Keratinocyte (primary cell): ENCODE measurements at regions not wholly inside any gene's neighbourhood (a gene's known extent, or its start where the extent isn't known, plus 50 kb on each side); places are given as distances from the start of the nearest gene placed in this dataset.
"Not testable (repeated sequence)": the region's sequence is repeated elsewhere in the genome, so short reads cannot be mapped to it uniquely, and the experiment has no call there.

Experiments used
- DNase-seq: peaks from one replicate; pipeline ENCODE4 v3.0.0-alpha.2; 2011; ENCODE audit warnings: low read depth, missing footprints, low spot score
- FAIRE-seq: peaks from 2 replicates; lab custom pipeline; 2011; peaks lifted over from hg19 to GRCh38; lab: Jason Lieb, UNC
- H2AFZ ChIP-seq: 2 replicates; pipeline ENCODE4 v1.6.0; 2012; ENCODE audit warnings: low read length, control low read depth, inconsistent platforms; ENCODE audit not compliant: control insufficient read depth
- H3K27ac ChIP-seq: 2 replicates; pipeline ENCODE4 v1.5.1; 2011; ENCODE audit warnings: low read length; ENCODE audit not compliant: control insufficient read depth, insufficient read depth
- H3K27me3 ChIP-seq: 3 replicates; pipeline ENCODE4 v1.6.0; 2011; ENCODE audit warnings: low read length; ENCODE audit not compliant: control insufficient read depth, insufficient read depth; ENCODE audit errors: extremely low read depth
- H3K36me3 ChIP-seq, 2 experiments: 2 replicates in 1 of 2; 3 replicates in 1 of 2; pipeline ENCODE4 v1.5.1; 2011; ENCODE audit warnings: low read length in 2 of 2, mild to moderate bottlenecking in 1 of 2; ENCODE audit not compliant: control insufficient read depth in 2 of 2, insufficient read depth in 2 of 2; ENCODE audit errors: extremely low read depth in 1 of 2
- H3K4me1 ChIP-seq: 3 replicates; pipeline ENCODE4 v1.5.1; 2011; ENCODE audit warnings: low read length; ENCODE audit not compliant: control insufficient read depth, insufficient read depth; ENCODE audit errors: extremely low read depth
- H3K4me2 ChIP-seq: 3 replicates; pipeline ENCODE4 v1.6.0; 2011; ENCODE audit warnings: low read depth, low read length; ENCODE audit not compliant: control insufficient read depth, insufficient read depth; ENCODE audit errors: extremely low read depth
- H3K4me3 ChIP-seq, 3 experiments: fragments of 200-600 bp in 1 of 3; sonication (generic) in 1 of 3; 2 replicates in 2 of 3; 3 replicates in 1 of 3; pipeline ENCODE4 v1.5.1; 2011 to 2016; ENCODE audit warnings: low read length in 3 of 3, mild to moderate bottlenecking in 3 of 3, control low read depth in 2 of 3, inconsistent platforms in 1 of 3, low read depth in 1 of 3, mixed read lengths in 1 of 3, mixed run types in 1 of 3, moderate library complexity in 1 of 3; ENCODE audit not compliant: control insufficient read depth in 2 of 3, insufficient read depth in 2 of 3; ENCODE audit errors: extremely low read depth in 1 of 3
- H3K79me2 ChIP-seq: 2 replicates; pipeline ENCODE4 v1.6.0; 2012; ENCODE audit warnings: low read length; ENCODE audit not compliant: control insufficient read depth, insufficient read depth
- H3K9ac ChIP-seq: 3 replicates; pipeline ENCODE4 v1.6.0; 2011; ENCODE audit warnings: low read length; ENCODE audit not compliant: control insufficient read depth, insufficient read depth; ENCODE audit errors: extremely low read depth
- H3K9me1 ChIP-seq: 3 replicates; pipeline ENCODE4 v1.6.0; 2011; ENCODE audit warnings: low read length; ENCODE audit not compliant: control insufficient read depth, insufficient read depth; ENCODE audit errors: extremely low read depth
- H3K9me3 ChIP-seq: 2 replicates; pipeline ENCODE4 v1.5.1; 2012; ENCODE audit warnings: low read depth, low read length; ENCODE audit not compliant: control insufficient read depth
- H4K20me1 ChIP-seq: 3 replicates; pipeline ENCODE4 v1.6.0; 2011; ENCODE audit warnings: low read length; ENCODE audit not compliant: control insufficient read depth, insufficient read depth; ENCODE audit errors: extremely low read depth
- EZH2 ChIP-seq: IDR thresholded peaks from one replicate; pipeline ENCODE4 v1.6.1; 2012; ENCODE audit warnings: inconsistent platforms, mild to moderate bottlenecking, low read length, moderate library complexity
- dilution Hi-C: fragments of 300-500 bp; cut with MboI; formaldehyde crosslinking; loops from one replicate; pipeline ENCODE4 v1.7.0; 2020; ENCODE audit warnings: low sequenced_read_pairs; ENCODE audit not compliant: extremely low pct_ligation_motif_present
- TF ChIP-seq, protein P1 (sequence below), 3 experiments: IDR thresholded peaks in 1 of 3; conservative IDR thresholded peaks in 1 of 3; optimal IDR thresholded peaks in 1 of 3; 2 replicates in 2 of 3; 3 replicates in 1 of 3; pipeline versions ENCODE3 to v1.5.1; 2011; ENCODE audit warnings: low read length in 3 of 3, mild to moderate bottlenecking in 3 of 3, moderate library complexity in 2 of 3, control low read depth in 1 of 3, inconsistent platforms in 1 of 3; ENCODE audit not compliant: insufficient read depth in 2 of 3; ENCODE audit errors: extremely low read depth in 1 of 3

DNA sequence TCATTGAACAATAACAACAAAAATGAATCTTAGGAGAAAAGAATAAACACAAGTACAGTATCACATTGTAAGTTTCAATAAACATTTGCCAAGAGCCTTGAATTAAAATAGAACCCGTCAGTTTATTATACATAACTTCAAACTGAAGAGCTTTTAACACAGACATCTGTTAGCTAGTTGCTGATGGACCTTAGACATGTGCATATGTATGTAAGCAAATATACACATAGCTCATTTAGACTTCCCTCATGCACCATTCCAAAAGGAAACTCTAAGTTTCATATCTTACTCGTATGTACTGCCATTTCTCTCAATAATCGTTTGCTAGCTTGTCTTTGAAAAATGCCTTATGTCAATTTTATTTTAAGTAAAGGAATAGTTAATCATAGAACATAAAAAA is 235.0 kb downstream of the TENT5A start:
- no peak overlapping the region for H3K27ac ChIP-seq
- DNase-seq = no peak
- no peak overlapping the region for H2AFZ ChIP-seq
- H4K20me1 ChIP-seq = no peaks in the 10 kb centered on the region
- no peak overlapping the region for H3K4me2 ChIP-seq
- no peak for TF ChIP-seq EZH2
- TF ChIP-seq, protein P1, sequence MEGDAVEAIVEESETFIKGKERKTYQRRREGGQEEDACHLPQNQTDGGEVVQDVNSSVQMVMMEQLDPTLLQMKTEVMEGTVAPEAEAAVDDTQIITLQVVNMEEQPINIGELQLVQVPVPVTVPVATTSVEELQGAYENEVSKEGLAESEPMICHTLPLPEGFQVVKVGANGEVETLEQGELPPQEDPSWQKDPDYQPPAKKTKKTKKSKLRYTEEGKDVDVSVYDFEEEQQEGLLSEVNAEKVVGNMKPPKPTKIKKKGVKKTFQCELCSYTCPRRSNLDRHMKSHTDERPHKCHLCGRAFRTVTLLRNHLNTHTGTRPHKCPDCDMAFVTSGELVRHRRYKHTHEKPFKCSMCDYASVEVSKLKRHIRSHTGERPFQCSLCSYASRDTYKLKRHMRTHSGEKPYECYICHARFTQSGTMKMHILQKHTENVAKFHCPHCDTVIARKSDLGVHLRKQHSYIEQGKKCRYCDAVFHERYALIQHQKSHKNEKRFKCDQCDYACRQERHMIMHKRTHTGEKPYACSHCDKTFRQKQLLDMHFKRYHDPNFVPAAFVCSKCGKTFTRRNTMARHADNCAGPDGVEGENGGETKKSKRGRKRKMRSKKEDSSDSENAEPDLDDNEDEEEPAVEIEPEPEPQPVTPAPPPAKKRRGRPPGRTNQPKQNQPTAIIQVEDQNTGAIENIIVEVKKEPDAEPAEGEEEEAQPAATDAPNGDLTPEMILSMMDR (optimal IDR thresholded peaks at IDR 0.05 in 1 of 3, IDR thresholded peaks at IDR 0.05 in 1 of 3, conservative IDR thresholded peaks at IDR 0.05 in 1 of 3; ENCODE audit: extremely low read depth in 1 of 3, insufficient read depth in 2 of 3, low read length in 3 of 3) = no peak
- no peaks in the 10 kb centered on the region for H3K79me2 ChIP-seq
- no peak overlapping the region for H3K9ac ChIP-seq
- H3K4me3 ChIP-seq = no peak overlapping the region
- FAIRE-seq = no peak
- H3K9me1 ChIP-seq = no peaks in the 10 kb centered on the region
- H3K9me3 ChIP-seq = no peaks in the 10 kb centered on the region
- no peaks in the 10 kb centered on the region for H3K36me3 ChIP-seq
- dilution Hi-C loops = no loop called here
- no peaks in the 10 kb centered on the region for H3K27me3 ChIP-seq
- no peaks in the 10 kb centered on the region for H3K4me1 ChIP-seq

DNA sequence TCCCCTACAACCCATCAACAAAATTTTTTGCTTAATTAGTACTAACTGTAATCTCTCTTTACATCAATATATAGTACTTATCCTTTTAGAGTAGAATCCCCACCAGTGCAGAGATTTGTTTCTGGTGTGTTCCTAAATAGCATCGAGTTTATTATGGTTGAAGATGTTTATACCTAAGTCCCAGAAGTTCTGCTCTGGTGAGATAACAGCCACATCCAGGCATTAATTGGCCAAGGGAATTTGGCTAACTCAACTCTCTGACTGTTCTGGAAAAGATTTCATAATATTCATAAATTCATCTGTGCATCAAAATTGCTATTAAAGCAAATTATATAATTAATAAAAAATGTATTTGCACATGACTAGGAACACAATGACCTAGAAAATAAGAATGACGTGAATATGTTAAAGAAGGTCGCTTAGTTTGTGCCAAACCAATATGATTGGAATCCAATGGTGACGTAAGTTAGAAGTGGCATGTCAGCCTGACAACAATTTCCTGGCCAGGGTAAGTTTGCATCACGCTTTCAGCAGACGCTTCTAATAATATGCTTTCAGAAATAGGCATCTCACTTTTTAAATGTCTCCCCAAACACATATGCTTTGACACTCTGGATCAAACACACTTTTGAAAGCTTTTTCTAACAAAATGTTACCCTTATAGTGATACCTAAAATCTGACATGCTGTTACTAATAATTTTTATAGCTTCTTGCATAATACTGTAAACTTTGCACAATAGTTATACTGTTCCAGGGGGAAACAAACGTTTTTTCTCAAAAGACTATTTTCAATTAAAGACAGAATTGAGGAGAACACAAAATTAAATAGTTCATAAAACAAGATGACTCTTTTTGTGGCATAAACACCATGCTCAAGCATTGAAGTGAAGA is 236.7 kb downstream of the TENT5A start:
- Histone ChIP-seq H2AFZ (no peak overlapping the region), H3K4me3 (no peak overlapping the region), H3K36me3 (no peaks in the 10 kb centered on the region), H3K27me3 (no peaks in the 10 kb centered on the region), H3K9ac (no peak overlapping the region), H3K9me1 (no peaks in the 10 kb centered on the region), H3K79me2 (no peaks in the 10 kb centered on the region), H3K9me3 (no peaks in the 10 kb centered on the region), H3K4me1 (no peaks in the 10 kb centered on the region), H3K27ac (no peak overlapping the region), H4K20me1 (no peaks in the 10 kb centered on the region), H3K4me2 (no peak overlapping the region)
- TF ChIP-seq, protein P1 (optimal IDR thresholded peaks at IDR 0.05 in 1 of 3, IDR thresholded peaks at IDR 0.05 in 1 of 3, conservative IDR thresholded peaks at IDR 0.05 in 1 of 3; ENCODE audit: extremely low read depth in 1 of 3, insufficient read depth in 2 of 3, low read length in 3 of 3) = no peak
- TF ChIP-seq EZH2 = no peak
- dilution Hi-C loops = no loop called here
- no peak for FAIRE-seq
- no peak for DNase-seq

DNA sequence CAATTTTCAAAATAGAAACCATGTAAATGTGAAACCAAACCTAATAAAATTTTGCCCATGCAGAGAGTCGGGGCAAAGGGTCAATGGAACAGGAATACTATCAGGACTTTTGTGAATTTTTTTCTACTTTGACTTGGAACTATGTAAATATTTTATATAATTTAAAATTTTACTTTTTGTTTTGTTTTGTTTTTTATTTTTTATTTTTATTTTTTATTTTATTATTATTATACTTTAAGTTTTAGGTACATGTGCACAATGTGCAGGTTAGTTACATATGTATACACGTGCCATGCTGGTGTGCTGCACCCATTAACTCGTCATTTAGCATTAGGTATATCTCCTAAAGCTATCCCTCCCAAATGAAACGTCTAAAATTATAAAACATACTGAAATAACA is 238.3 kb downstream of the TENT5A start:
- H3K9ac ChIP-seq, H3K4me2 ChIP-seq, H3K4me3 ChIP-seq, H3K9me3 ChIP-seq, H3K79me2 ChIP-seq, H3K27me3 ChIP-seq, H3K36me3 ChIP-seq, H2AFZ ChIP-seq, H3K9me1 ChIP-seq, DNase-seq, FAIRE-seq, H3K4me1 ChIP-seq, dilution Hi-C loops, H3K27ac ChIP-seq, H4K20me1 ChIP-seq: not testable (repeated sequence)
